OCI-LY1 (cell line): ENCODE measurements at regions not wholly inside any gene's neighbourhood (a gene's known extent, or its start where the extent isn't known, plus 50 kb on each side); places are given as distances from the start of the nearest gene placed in this dataset.

Experiments
- EZH2 ChIP-seq: fragments of 200-600 bp; sonication (generic), shearing (Covaris generic); IDR thresholded peaks from 2 replicates; pipeline ENCODE4 v1.8.0; 2017; ENCODE audit warnings: borderline replicate concordance, mixed run types, mild to moderate bottlenecking, antibody characterized with exemption, low read length, moderate library complexity, mixed read lengths
- TF ChIP-seq, protein P1 (sequence below): fragments of 200-600 bp; sonication (generic), shearing (Covaris generic); IDR thresholded peaks from 2 replicates; pipeline ENCODE4 v1.5.1; 2017; ENCODE audit warnings: mild to moderate bottlenecking, antibody characterized with exemption, low read length, moderate library complexity, mixed read lengths

GRCh38 chr18:61731693-61732376 is 161.0 kb downstream of the RNF152 start:
- TF ChIP-seq, protein P1, sequence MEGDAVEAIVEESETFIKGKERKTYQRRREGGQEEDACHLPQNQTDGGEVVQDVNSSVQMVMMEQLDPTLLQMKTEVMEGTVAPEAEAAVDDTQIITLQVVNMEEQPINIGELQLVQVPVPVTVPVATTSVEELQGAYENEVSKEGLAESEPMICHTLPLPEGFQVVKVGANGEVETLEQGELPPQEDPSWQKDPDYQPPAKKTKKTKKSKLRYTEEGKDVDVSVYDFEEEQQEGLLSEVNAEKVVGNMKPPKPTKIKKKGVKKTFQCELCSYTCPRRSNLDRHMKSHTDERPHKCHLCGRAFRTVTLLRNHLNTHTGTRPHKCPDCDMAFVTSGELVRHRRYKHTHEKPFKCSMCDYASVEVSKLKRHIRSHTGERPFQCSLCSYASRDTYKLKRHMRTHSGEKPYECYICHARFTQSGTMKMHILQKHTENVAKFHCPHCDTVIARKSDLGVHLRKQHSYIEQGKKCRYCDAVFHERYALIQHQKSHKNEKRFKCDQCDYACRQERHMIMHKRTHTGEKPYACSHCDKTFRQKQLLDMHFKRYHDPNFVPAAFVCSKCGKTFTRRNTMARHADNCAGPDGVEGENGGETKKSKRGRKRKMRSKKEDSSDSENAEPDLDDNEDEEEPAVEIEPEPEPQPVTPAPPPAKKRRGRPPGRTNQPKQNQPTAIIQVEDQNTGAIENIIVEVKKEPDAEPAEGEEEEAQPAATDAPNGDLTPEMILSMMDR = no peak
- no peak for TF ChIP-seq EZH2
